IMR-90 (cell line): ENCODE measurements at regions not wholly inside any gene's neighbourhood (a gene's known extent, or its start where the extent isn't known, plus 50 kb on each side); places are given as distances from the start of the nearest gene placed in this dataset.
A peak's percentile ranks its signal among the peaks of the same experiment; 100 is the strongest.

ENCODE experiments used
- ATAC-seq: fragments of 200-7000 bp; cut with Tn5 transposase; 2 replicates; pipeline ENCODE4 v1.9.1; 2020; ENCODE audit warnings: low read depth, mild to moderate bottlenecking, moderate library complexity
- BruUV-seq: library from RNA; stranded (reverse); fragments of 400-500 nt; replicated peaks from 2 replicates; lab custom pipeline; 2021; lab: Mats Ljungman, UMichigan
- CTCF ChIA-PET: fragments of 300-600 bp; formaldehyde crosslinking; extraction: SDS; loops from one replicate; lab custom pipeline; 2021; ENCODE audit warnings: antibody characterized with exemption; lab: Yijun Ruan, JAX
- POLR2A ChIA-PET: fragments of 300-600 bp; sonication (Branson Sonifier 250); formaldehyde crosslinking; loops from one replicate; lab custom pipeline; 2022; ENCODE audit warnings: antibody characterized with exemption; ENCODE audit not compliant: unreplicated experiment; lab: Charles Lee
- DNase-seq: peaks from one replicate; pipeline ENCODE4 v3.0.0; 2013
- H2AFZ ChIP-seq: replicated peaks from 2 replicates; pipeline ENCODE3; 2013; ENCODE audit warnings: low read length, mild to moderate bottlenecking; ENCODE audit not compliant: poor library complexity
- H2AK5ac ChIP-seq: 2 replicates; pipeline ENCODE4 v1.6.1; 2013; ENCODE audit warnings: low read depth, low read length, inconsistent platforms
- H2AK9ac ChIP-seq: replicated peaks from 2 replicates; pipeline ENCODE3; 2013; ENCODE audit warnings: mild to moderate bottlenecking, low read depth, low read length, moderate library complexity; ENCODE audit not compliant: poor library complexity
- H2BK120ac ChIP-seq: 2 replicates; pipeline ENCODE4 v1.6.1; 2013; ENCODE audit warnings: low read depth, low read length, inconsistent platforms
- H2BK15ac ChIP-seq: 3 replicates; pipeline ENCODE4 v1.6.1; 2013; ENCODE audit warnings: low read depth, low read length, inconsistent platforms
- H2BK20ac ChIP-seq: 2 replicates; pipeline ENCODE4 v1.6.1; 2013; ENCODE audit warnings: low read depth, mild to moderate bottlenecking, inconsistent platforms, low read length, moderate library complexity
- H2BK5ac ChIP-seq: 2 replicates; pipeline ENCODE4 v1.6.1; 2013; ENCODE audit warnings: mild to moderate bottlenecking, low read depth, low read length, inconsistent platforms; ENCODE audit not compliant: poor library complexity, severe bottlenecking
- H3K14ac ChIP-seq: replicated peaks from 2 replicates; pipeline ENCODE4 v1.6.1; 2013; ENCODE audit warnings: low read depth, low read length, inconsistent platforms
- H3K18ac ChIP-seq: 2 replicates; pipeline ENCODE4 v1.6.1; 2013; ENCODE audit warnings: low read depth, low read length, control low read depth
- H3K23ac ChIP-seq: 2 replicates; pipeline ENCODE4 v1.6.1; 2013; ENCODE audit warnings: low read depth, low read length, inconsistent platforms
- H3K27ac ChIP-seq: 2 replicates; pipeline ENCODE4 v1.5.1; 2013; ENCODE audit warnings: mild to moderate bottlenecking, control low read depth, low read length; ENCODE audit not compliant: insufficient read depth
- H3K27me3 ChIP-seq: 2 replicates; pipeline ENCODE4 v1.6.1; 2013; ENCODE audit warnings: low read length; ENCODE audit not compliant: control insufficient read depth, insufficient read depth
- H3K36me3 ChIP-seq: 2 replicates; pipeline ENCODE4 v1.6.1; 2013; ENCODE audit warnings: low read length, mixed read lengths; ENCODE audit not compliant: control insufficient read depth, insufficient read depth
- H3K4ac ChIP-seq: 2 replicates; pipeline ENCODE4 v1.6.1; 2013; ENCODE audit warnings: low read depth, low read length, inconsistent platforms
- H3K4me1 ChIP-seq: 2 replicates; pipeline ENCODE4 v1.6.1; 2013; ENCODE audit warnings: low read length, mixed read lengths; ENCODE audit not compliant: control insufficient read depth, insufficient read depth
- H3K4me2 ChIP-seq: 2 replicates; pipeline ENCODE4 v1.6.1; 2013; ENCODE audit warnings: low read depth, mild to moderate bottlenecking, control low read depth, low read length, moderate library complexity
- H3K4me3 ChIP-seq: 2 replicates; pipeline ENCODE4 v1.5.1; 2013; ENCODE audit warnings: low read depth, mild to moderate bottlenecking, control low read depth, low read length, moderate library complexity; ENCODE audit not compliant: insufficient read depth
- H3K56ac ChIP-seq: 2 replicates; pipeline ENCODE4 v1.6.1; 2013; ENCODE audit warnings: low read length, inconsistent platforms; ENCODE audit not compliant: insufficient read depth; ENCODE audit errors: extremely low read depth
- H3K79me1 ChIP-seq, 2 experiments: 2 replicates each; pipeline ENCODE4 v1.6.1; 2013; ENCODE audit warnings: low read length in 2 of 2, inconsistent platforms in 1 of 2, low read depth in 1 of 2
- H3K9ac ChIP-seq: 2 replicates; pipeline ENCODE4 v1.6.1; 2013; ENCODE audit warnings: low read depth, low read length, control low read depth
- H3K9me1 ChIP-seq: 2 replicates; pipeline ENCODE4 v1.6.1; 2013; ENCODE audit warnings: low read length, inconsistent platforms; ENCODE audit not compliant: insufficient read depth
- H3K9me3 ChIP-seq: 2 replicates; pipeline ENCODE4 v1.6.1; 2013; ENCODE audit warnings: low read length; ENCODE audit not compliant: control insufficient read depth, insufficient read depth
- H4K20me1 ChIP-seq: 2 replicates; pipeline ENCODE4 v1.6.1; 2013; ENCODE audit warnings: low read length, inconsistent platforms; ENCODE audit not compliant: insufficient read depth
- H4K5ac ChIP-seq: 2 replicates; pipeline ENCODE4 v1.6.1; 2013; ENCODE audit warnings: mild to moderate bottlenecking, low read depth, low read length, control low read depth
- H4K8ac ChIP-seq, 2 experiments: 2 replicates each; pipeline ENCODE4 v1.6.1; 2013; ENCODE audit warnings: low read depth in 2 of 2, low read length in 2 of 2, control low read depth in 1 of 2, inconsistent platforms in 1 of 2
- H4K91ac ChIP-seq: 2 replicates; pipeline ENCODE4 v1.6.1; 2013; ENCODE audit warnings: low read depth, low read length, inconsistent platforms; ENCODE audit not compliant: insufficient read depth
- CHD1 ChIP-seq: IDR thresholded peaks from 2 replicates; pipeline ENCODE4 v1.6.1; 2012; ENCODE audit warnings: low read depth, low read length, improper control_type of control experiment
- FOS ChIP-seq: fragments of 150-350 bp; IDR thresholded peaks from 2 replicates; pipeline ENCODE4 v1.6.1; 2016; ENCODE audit warnings: low read depth, low read length
- RCOR1 ChIP-seq: IDR thresholded peaks from 2 replicates; pipeline ENCODE4 v1.6.1; 2012; ENCODE audit warnings: mild to moderate bottlenecking, low read length, improper control_type of control experiment; ENCODE audit not compliant: insufficient replicate concordance
- RFX5 ChIP-seq: IDR thresholded peaks from 2 replicates; pipeline ENCODE4 v1.8.0; 2012; ENCODE audit warnings: low read depth, mild to moderate bottlenecking, low read length, moderate library complexity
- WGBS, 2 experiments: methylation state at CpG; one replicate each; pipeline versions ENCODE4 v1.1.5 to v1.1.7; 2013; ENCODE audit warnings: missing lambda C conversion rate in 2 of 2; ENCODE audit not compliant: insufficient read length in 1 of 2; ENCODE audit errors: extremely low coverage in 2 of 2; 5-methylcytosine and 5-hydroxymethylcytosine counted together
- dilution Hi-C: fragments of 300-500 bp; cut with HindIII; formaldehyde crosslinking; loops from one replicate; pipeline ENCODE4 v1.14.3; 2018; ENCODE audit warnings: low sequenced_read_pairs; ENCODE audit not compliant: unreplicated experiment
- in situ Hi-C: fragments of 300-500 bp; cut with MboI; formaldehyde crosslinking; loops from 3 replicates; pipeline ENCODE4 v1.14.3; 2019; ENCODE audit warnings: low sequenced_read_pairs, inconsistent platforms, mixed read lengths
- intact Hi-C: fragments of 100-400 bp; cut with micrococcal nuclease; formaldehyde crosslinking; loops from 2 replicates; pipeline ENCODE4 v1.10.0; 2022

- Histone ChIP-seq H4K20me1 (no peaks in the 10 kb centered on the region), H2AK9ac (no peak overlapping the region), H3K9me1 (no peaks in the 10 kb centered on the region), H4K5ac (no peak overlapping the region), H3K4me1 (no peaks in the 10 kb centered on the region), H3K9me3 (peaks cover 19% of the 10 kb centered on the region), H3K4me3 (no peak overlapping the region), H3K4ac (no peak overlapping the region), H2AK5ac (no peak overlapping the region), H3K23ac (no peak overlapping the region), H4K91ac (no peak overlapping the region), H2BK20ac (no peak overlapping the region), H2BK15ac (no peak overlapping the region), H4K8ac (no peak overlapping the region), H3K14ac (no peak overlapping the region), H3K56ac (no peak overlapping the region), H2BK120ac (no peak overlapping the region), H3K27me3 (no peaks in the 10 kb centered on the region), H3K4me2 (no peak overlapping the region), H3K18ac (no peak overlapping the region), H3K27ac (no peak overlapping the region), H3K9ac (no peak overlapping the region), H2AFZ (peak overlapping the region; percentile 43), H3K36me3 (no peaks in the 10 kb centered on the region), H2BK5ac (peak overlapping the region; percentile 76), H3K79me1 (no peaks in the 10 kb centered on the region)
- ATAC-seq: no peak
- 89% methylated on average over 3 of the region's 14 CpGs; no CpG with 5 or more reads in 1 of the 2 experiments for WGBS, 2 experiments
- in situ Hi-C loops: no loop called here
- TF ChIP-seq FOS: no peak
- no peak for TF ChIP-seq RFX5
- no peak for TF ChIP-seq CHD1
- TF ChIP-seq RCOR1: no peak
- intact Hi-C loops: no loop called here
- ChIA-PET CTCF (no interaction called here), POLR2A (no interaction called here)
- BruUV-seq: no TSS peak
- DNase-seq: no peak
- dilution Hi-C loops: no loop called here
Measured at GRCh38 chr2:129758784-129759471, 220.5 kb upstream of the RAB6C start.
